ENCODE measurements at regions not wholly inside any gene's neighbourhood (a gene's known extent, or its start where the extent isn't known, plus 50 kb on each side); places are given as distances from the start of the nearest gene placed in this dataset.

DNA sequence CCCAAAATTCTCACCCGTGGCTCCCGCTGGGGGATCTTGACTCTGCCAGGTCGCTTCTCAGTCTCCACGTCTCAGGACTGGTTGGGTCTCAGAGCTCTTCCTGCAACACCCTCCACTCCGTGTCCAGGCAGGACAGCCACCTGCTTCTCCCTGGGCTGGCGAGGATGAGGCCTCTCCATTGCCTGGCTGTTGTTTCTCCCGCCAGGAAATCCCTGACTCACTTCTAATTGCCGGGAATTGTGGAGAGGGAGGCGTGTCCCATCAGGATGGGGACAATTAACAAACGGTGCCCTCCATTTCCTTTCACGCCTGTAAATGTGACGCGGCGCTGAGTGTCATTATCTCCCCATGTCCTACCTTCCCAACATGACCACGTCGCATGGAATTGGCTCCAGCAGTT, 204.5 kb downstream of the RBFOX3 start:
- TF ChIP-seq POLR2A (IDR thresholded peaks at IDR 0.05; ENCODE audit: low read depth, low read length) (no peak), POLR2AphosphoS5 (IDR thresholded peaks at IDR 0.05; ENCODE audit: insufficient read depth, low read depth, low read length) (no peak), JUN (IDR thresholded peaks at IDR 0.05; ENCODE audit: borderline replicate concordance, insufficient read depth, insufficient read length, low read depth) (no peak), EZH2 (IDR thresholded peaks at IDR 0.05; ENCODE audit: borderline replicate concordance, low read depth, low read length, severe bottlenecking) (no peak)
- TF ChIP-seq, protein P1, sequence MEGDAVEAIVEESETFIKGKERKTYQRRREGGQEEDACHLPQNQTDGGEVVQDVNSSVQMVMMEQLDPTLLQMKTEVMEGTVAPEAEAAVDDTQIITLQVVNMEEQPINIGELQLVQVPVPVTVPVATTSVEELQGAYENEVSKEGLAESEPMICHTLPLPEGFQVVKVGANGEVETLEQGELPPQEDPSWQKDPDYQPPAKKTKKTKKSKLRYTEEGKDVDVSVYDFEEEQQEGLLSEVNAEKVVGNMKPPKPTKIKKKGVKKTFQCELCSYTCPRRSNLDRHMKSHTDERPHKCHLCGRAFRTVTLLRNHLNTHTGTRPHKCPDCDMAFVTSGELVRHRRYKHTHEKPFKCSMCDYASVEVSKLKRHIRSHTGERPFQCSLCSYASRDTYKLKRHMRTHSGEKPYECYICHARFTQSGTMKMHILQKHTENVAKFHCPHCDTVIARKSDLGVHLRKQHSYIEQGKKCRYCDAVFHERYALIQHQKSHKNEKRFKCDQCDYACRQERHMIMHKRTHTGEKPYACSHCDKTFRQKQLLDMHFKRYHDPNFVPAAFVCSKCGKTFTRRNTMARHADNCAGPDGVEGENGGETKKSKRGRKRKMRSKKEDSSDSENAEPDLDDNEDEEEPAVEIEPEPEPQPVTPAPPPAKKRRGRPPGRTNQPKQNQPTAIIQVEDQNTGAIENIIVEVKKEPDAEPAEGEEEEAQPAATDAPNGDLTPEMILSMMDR (IDR thresholded peaks at IDR 0.05; ENCODE audit: extremely low read depth in 1 of 2, insufficient read depth in 1 of 2, low read depth in 1 of 2, low read length in 2 of 2): no peak
- TF ChIP-seq, protein P2, sequence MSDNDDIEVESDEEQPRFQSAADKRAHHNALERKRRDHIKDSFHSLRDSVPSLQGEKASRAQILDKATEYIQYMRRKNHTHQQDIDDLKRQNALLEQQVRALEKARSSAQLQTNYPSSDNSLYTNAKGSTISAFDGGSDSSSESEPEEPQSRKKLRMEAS (IDR thresholded peaks at IDR 0.05; ENCODE audit: insufficient read depth, insufficient read length): peak; percentile 14
